GM19351 (cell line): ENCODE measurements at regions not wholly inside any gene's neighbourhood (a gene's known extent, or its start where the extent isn't known, plus 50 kb on each side); places are given as distances from the start of the nearest gene placed in this dataset.

ENCODE experiments used
- ATAC-seq: cut with Tn5 transposase; IDR thresholded peaks from one replicate; pipeline ENCODE4 v1.9.1; 2021; ENCODE audit warnings: mild to moderate bottlenecking, moderate library complexity; ENCODE audit not compliant: unreplicated experiment

GRCh38 chr12:107339932-107340331 is 246.6 kb upstream of the CRY1 start:
- ATAC-seq, result no peak

GRCh38 chr12:107340898-107341297 is 247.5 kb upstream of the CRY1 start:
- no peak for ATAC-seq

GRCh38 chr12:107344035-107344808 is 250.9 kb upstream of the CRY1 start:
- no peak for ATAC-seq

GRCh38 chr12:107347261-107347660 is 253.9 kb upstream of the CRY1 start:
- no peak for ATAC-seq

GRCh38 chr12:107349008-107349747 is 255.8 kb upstream of the CRY1 start:
- ATAC-seq, result no peak

- no peak for ATAC-seq
Observed at GRCh38 chr12:107349839-107350238, 256.5 kb upstream of the CRY1 start.

- no peak for ATAC-seq
Observed at GRCh38 chr12:107351109-107351508, 257.8 kb upstream of the CRY1 start.

GRCh38 chr12:107351713-107352112 is 258.4 kb upstream of the CRY1 start:
- ATAC-seq, result no peak

GRCh38 chr12:107352347-107353081 is 259.2 kb upstream of the CRY1 start:
- no peak for ATAC-seq

GRCh38 chr12:107353312-107353711 is 260.0 kb upstream of the CRY1 start:
- ATAC-seq, result no peak

GRCh38 chr12:107355004-107355565 is 261.7 kb upstream of the CRY1 start:
- ATAC-seq, result no peak

GRCh38 chr12:107355612-107356011 is 262.3 kb upstream of the CRY1 start:
- ATAC-seq, result no peak

GRCh38 chr12:107356266-107356936 is 263.1 kb upstream of the CRY1 start:
- ATAC-seq, result no peak

GRCh38 chr12:107356937-107357295 is 263.6 kb upstream of the CRY1 start:
- ATAC-seq, result no peak

- no peak for ATAC-seq
Observed at GRCh38 chr12:107359382-107359781, 266.0 kb upstream of the CRY1 start.

GRCh38 chr12:107360033-107360432 is 266.7 kb upstream of the CRY1 start:
- no peak for ATAC-seq

- ATAC-seq, result no peak
Observed at GRCh38 chr12:107360482-107360881, 267.1 kb upstream of the CRY1 start.

- ATAC-seq, result no peak
Observed at GRCh38 chr12:107361970-107362369, 268.6 kb upstream of the CRY1 start.

- no peak for ATAC-seq
Observed at GRCh38 chr12:107362960-107363359, 269.6 kb upstream of the CRY1 start.

- ATAC-seq, result no peak
Observed at GRCh38 chr12:107364875-107365518, 271.6 kb upstream of the CRY1 start.
